Ovary (tissue), 3 donors: ENCODE measurements at regions not wholly inside any gene's neighbourhood (a gene's known extent, or its start where the extent isn't known, plus 50 kb on each side); places are given as distances from the start of the nearest gene placed in this dataset.

Source experiments
- EP300 ChIP-seq: sonication (generic); formaldehyde crosslinking; IDR thresholded peaks from one replicate; pipeline ENCODE4 v1.6.1; 2017; ENCODE audit warnings: antibody characterized with exemption
- TF ChIP-seq, protein P1 (sequence below), 3 donors: fragments of 450-650 bp in 2 of 3; fragments of 200-600 bp in 1 of 3; IDR thresholded peaks; one replicate each; pipeline versions ENCODE4 v1.5.1 to v1.8.0; 2016 to 2022; ENCODE audit warnings: antibody characterized with exemption in 3 of 3, mild to moderate bottlenecking in 1 of 3
- donor health status: DM: no; HTN: no; CAD: no.

- TF ChIP-seq, protein P1, sequence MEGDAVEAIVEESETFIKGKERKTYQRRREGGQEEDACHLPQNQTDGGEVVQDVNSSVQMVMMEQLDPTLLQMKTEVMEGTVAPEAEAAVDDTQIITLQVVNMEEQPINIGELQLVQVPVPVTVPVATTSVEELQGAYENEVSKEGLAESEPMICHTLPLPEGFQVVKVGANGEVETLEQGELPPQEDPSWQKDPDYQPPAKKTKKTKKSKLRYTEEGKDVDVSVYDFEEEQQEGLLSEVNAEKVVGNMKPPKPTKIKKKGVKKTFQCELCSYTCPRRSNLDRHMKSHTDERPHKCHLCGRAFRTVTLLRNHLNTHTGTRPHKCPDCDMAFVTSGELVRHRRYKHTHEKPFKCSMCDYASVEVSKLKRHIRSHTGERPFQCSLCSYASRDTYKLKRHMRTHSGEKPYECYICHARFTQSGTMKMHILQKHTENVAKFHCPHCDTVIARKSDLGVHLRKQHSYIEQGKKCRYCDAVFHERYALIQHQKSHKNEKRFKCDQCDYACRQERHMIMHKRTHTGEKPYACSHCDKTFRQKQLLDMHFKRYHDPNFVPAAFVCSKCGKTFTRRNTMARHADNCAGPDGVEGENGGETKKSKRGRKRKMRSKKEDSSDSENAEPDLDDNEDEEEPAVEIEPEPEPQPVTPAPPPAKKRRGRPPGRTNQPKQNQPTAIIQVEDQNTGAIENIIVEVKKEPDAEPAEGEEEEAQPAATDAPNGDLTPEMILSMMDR (IDR thresholded peaks at IDR 0.05) = no peak
- no peak for TF ChIP-seq EP300
Observed at GRCh38 chr7:70913924-70914323, 218.0 kb upstream of the GALNT17 start.
